Body of pancreas (tissue), 4 donors: ENCODE measurements at regions not wholly inside any gene's neighbourhood (a gene's known extent, or its start where the extent isn't known, plus 50 kb on each side); places are given as distances from the start of the nearest gene placed in this dataset.

ENCODE experiments used
- ATAC-seq: fragments of 150-250 bp; one replicate; pipeline ENCODE4 v1.9.1; 2016
- DNase-seq, 4 donors: peaks; one replicate each; pipeline ENCODE4 v3.0.0-alpha.2; 2019
- H3K27ac ChIP-seq, 4 donors: fragments of 200-600 bp; sonication (generic); 1 replicate in 3 of 4; 2 replicates in 1 of 4; pipeline versions ENCODE4 v1.5.1 to v1.6.1; 2016 to 2019; ENCODE audit warnings: mild to moderate bottlenecking in 1 of 4, mixed read lengths in 1 of 4, moderate library complexity in 1 of 4
- H3K27me3 ChIP-seq, 2 donors: fragments of 200-600 bp; sonication (generic); one replicate each; pipeline ENCODE4 v1.6.0; 2016; ENCODE audit warnings: mild to moderate bottlenecking in 1 of 2
- H3K36me3 ChIP-seq, 2 donors: fragments of 200-600 bp; sonication (generic); replicated peaks in 1 of 2; 2 replicates each; pipeline ENCODE4 v1.5.1; 2016; ENCODE audit warnings: low read depth in 2 of 2; ENCODE audit not compliant: insufficient read depth in 1 of 2
- H3K4me1 ChIP-seq: fragments of 200-600 bp; sonication (generic); one replicate; pipeline ENCODE4 v1.6.0; 2016
- H3K4me3 ChIP-seq, 2 donors: fragments of 200-600 bp; sonication (generic); 1 replicate in 1 of 2; 2 replicates in 1 of 2; pipeline ENCODE4 v1.5.1; 2016 to 2019
- H3K9me3 ChIP-seq, 3 donors: fragments of 200-600 bp; sonication (generic); 1 replicate in 2 of 3; 2 replicates in 1 of 3; pipeline ENCODE4 v1.5.1; 2016
- CTCF ChIP-seq, 7 experiments: fragments of 450-650 bp in 4 of 7; fragments of 200-600 bp in 3 of 7; sonication (generic) in 3 of 7; IDR thresholded peaks; one replicate each; pipeline ENCODE4 v1.5.1; 2016 to 2019; ENCODE audit warnings: antibody characterized with exemption in 7 of 7
- POLR2A ChIP-seq, 3 donors: fragments of 450-650 bp; IDR thresholded peaks; one replicate each; pipeline ENCODE4 v1.6.1; 2016; ENCODE audit warnings: antibody characterized with exemption in 3 of 3, mild to moderate bottlenecking in 2 of 3
- WGBS, 2 donors: methylation state at CpG; one replicate each; pipeline ENCODE4 v1.1.5; 2017; 5-methylcytosine and 5-hydroxymethylcytosine counted together
- intact Hi-C: fragments of 100-400 bp; cut with DNase I; formaldehyde crosslinking; loops from one replicate; pipeline ENCODE4 v1.15.1; 2023

DNA sequence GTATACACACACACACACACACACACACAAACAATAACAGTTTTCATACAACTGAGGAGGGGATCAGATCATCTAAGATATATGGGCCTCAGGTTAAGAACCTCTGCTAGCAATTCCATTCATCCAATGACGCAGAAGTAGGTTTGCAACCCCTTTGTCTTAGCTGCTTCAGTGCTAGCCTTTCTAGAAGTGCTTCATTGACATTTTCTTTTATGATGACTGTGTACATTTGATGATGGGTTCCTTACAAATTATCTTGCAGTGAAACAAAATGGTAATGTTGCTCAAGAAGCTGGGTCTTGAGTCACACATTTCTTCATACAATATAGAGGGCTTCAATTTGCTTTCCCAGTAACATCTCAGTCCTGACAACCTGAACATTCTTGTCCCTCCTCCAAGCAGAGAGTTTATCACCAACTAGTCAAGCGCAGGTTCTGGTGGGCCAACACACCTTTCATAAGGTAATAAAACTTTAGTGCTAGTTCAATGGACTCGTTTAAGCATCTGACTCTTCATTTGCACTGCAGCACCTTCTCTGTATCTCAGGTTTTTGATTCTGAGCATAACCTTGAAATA is 269.5 kb downstream of the CNTN3 start:
- Histone ChIP-seq H3K4me1 (peaks cover 4% of the 10 kb centered on the region), H3K4me3 (no peak overlapping the region), H3K36me3 (no peaks in the 10 kb centered on the region), H3K27me3 (no peaks in the 10 kb centered on the region), H3K9me3 (no peaks in the 10 kb centered on the region), H3K27ac (no peak overlapping the region)
- no peak for ATAC-seq
- DNase-seq, result no peak
- TF ChIP-seq POLR2A (IDR thresholded peaks at IDR 0.05) (no peak), CTCF (IDR thresholded peaks at IDR 0.05) (no peak)
- 76 to 77% methylated on average over 3 of the region's 3 CpGs for WGBS, 2 donors
- intact Hi-C loops, result no loop called here

DNA sequence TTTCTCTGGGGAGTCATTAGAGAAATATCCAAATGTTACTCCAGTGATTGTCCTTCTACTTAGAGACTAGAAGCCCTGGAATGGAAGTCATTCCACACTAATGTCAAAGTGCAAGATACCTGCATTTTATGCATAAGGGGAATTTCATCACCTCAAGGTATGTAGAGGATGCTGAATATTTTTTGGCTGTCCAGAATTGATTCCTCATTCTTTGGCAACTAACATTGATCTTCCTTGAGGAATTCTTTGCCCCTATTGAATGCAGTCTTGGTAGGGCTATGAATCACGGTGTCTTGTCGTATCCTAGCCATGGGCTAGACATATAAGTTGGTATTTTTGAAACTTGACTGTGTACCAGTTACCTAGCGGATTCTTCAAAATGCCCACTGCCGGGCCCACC is 271.1 kb downstream of the CNTN3 start:
- 70 to 86% methylated on average over 4 of the region's 4 CpGs for WGBS, 2 donors
- intact Hi-C loops, result no loop called here

DNA sequence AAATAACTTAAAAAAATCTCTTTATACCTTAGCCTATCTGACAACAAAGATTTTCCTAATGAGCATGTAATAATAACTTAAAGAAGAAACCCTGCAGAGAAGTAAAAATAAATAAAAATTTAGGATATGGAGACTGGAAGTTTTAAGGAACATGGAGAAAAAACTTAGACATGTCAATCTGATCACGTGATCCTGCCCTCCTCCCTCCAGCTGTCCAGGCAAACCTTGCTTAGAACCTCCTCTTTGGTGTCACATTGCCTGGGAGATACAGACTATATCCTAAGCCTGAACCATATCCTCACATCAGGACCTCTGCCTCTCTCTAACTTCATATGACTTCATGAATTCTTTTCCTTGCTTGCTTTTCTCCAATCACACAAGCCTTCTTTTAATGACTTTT is 275.5 kb downstream of the CNTN3 start:
- TF ChIP-seq POLR2A (IDR thresholded peaks at IDR 0.05) (no peak), CTCF (IDR thresholded peaks at IDR 0.05) (no peak)
- Histone ChIP-seq H3K4me1 (no peaks in the 10 kb centered on the region), H3K9me3 (no peaks in the 10 kb centered on the region), H3K27ac (no peak overlapping the region), H3K4me3 (no peak overlapping the region), H3K36me3 (no peaks in the 10 kb centered on the region), H3K27me3 (no peaks in the 10 kb centered on the region)
- WGBS, 2 donors, result 88% methylated on average over 1 of the region's 1 CpG
- DNase-seq (no peak), ATAC-seq (no peak)
- intact Hi-C loops, result no loop called here

More for the DNA sequence above, 271.1 kb downstream of the CNTN3 start:
- TF ChIP-seq POLR2A (IDR thresholded peaks at IDR 0.05), result no peak
- TF ChIP-seq CTCF (IDR thresholded peaks at IDR 0.05), result no peak
- Histone ChIP-seq H3K27ac (no peak overlapping the region), H3K9me3 (no peaks in the 10 kb centered on the region), H3K27me3 (no peaks in the 10 kb centered on the region), H3K4me3 (no peak overlapping the region), H3K36me3 (no peaks in the 10 kb centered on the region), H3K4me1 (no peaks in the 10 kb centered on the region)
- ATAC-seq, result no peak
- DNase-seq, result no peak

DNA sequence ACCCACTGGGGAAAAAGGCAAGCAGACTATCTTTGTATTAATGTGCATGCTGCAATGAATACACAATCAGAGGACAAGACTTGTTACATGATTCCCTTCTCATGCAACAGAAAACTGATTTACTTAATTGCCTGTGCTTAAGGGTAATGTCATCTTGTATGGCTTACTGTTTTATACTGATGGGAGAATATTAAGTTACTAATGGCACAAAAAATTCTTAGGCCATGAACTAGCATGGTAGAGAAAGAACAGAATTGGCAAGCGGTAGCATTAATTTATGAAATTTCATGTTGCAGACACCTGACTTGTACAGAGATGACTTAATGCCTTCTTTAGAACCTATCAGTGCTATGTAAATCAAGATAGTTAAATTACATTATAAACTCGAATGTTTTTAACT is 282.3 kb downstream of the CNTN3 start:
- TF ChIP-seq POLR2A (IDR thresholded peaks at IDR 0.05), result no peak
- no peak for TF ChIP-seq CTCF (IDR thresholded peaks at IDR 0.05)
- H3K9me3 ChIP-seq, result no peaks in the 10 kb centered on the region
- DNase-seq (no peak), ATAC-seq (no peak)
- H3K4me3 ChIP-seq, result no peak overlapping the region
- WGBS, 2 donors, result 62 to 76% methylated on average over 2 of the region's 2 CpGs
- intact Hi-C loops, result no loop called here
- H3K4me1 ChIP-seq, result no peaks in the 10 kb centered on the region
- H3K36me3 ChIP-seq, result no peaks in the 10 kb centered on the region
- H3K27me3 ChIP-seq, result no peaks in the 10 kb centered on the region
- no peak overlapping the region for H3K27ac ChIP-seq

DNA sequence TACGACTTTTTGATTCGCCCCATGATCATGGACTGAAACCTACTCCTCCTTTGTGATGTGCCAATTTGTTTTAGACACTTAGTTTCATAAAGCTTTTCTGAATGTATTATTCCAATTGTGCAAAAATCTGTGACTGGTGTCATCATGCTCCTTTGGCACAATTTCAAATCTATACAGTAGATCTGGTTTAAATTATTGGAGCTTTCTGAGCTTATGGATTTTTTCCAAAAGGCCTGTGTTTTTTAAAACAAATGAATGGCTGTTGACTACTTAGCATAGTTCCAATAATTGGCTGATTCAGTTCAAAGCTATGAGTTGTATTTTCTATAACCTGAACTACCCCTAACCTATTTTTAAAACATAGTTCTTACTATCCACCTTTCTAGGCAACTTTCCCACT is 282.7 kb downstream of the CNTN3 start:
- Histone ChIP-seq H3K27ac (no peak overlapping the region), H3K9me3 (no peaks in the 10 kb centered on the region), H3K4me1 (no peaks in the 10 kb centered on the region), H3K4me3 (no peak overlapping the region), H3K27me3 (no peaks in the 10 kb centered on the region), H3K36me3 (no peaks in the 10 kb centered on the region)
- intact Hi-C loops, result no loop called here
- WGBS, 2 donors, result 75 to 84% methylated on average over 2 of the region's 2 CpGs
- TF ChIP-seq POLR2A (IDR thresholded peaks at IDR 0.05), result no peak
- TF ChIP-seq CTCF (IDR thresholded peaks at IDR 0.05), result no peak
- ATAC-seq, result no peak
- DNase-seq, result no peak
